Liver (tissue), 3 donors: ENCODE measurements at regions not wholly inside any gene's neighbourhood (a gene's known extent, or its start where the extent isn't known, plus 50 kb on each side); places are given as distances from the start of the nearest gene placed in this dataset.

ENCODE experiments used
- EGR1 ChIP-seq, 2 donors: IDR thresholded peaks; 2 replicates each; pipeline ENCODE4 v1.6.1; 2016 to 2018; ENCODE audit warnings: antibody characterized with exemption in 2 of 2, low read depth in 2 of 2
- JUND ChIP-seq, 2 donors: IDR thresholded peaks; 2 replicates each; pipeline ENCODE4 v1.6.1; 2016; ENCODE audit warnings: antibody characterized with exemption in 2 of 2
- TAF1 ChIP-seq: conservative IDR thresholded peaks from 2 replicates; pipeline ENCODE4 v1.6.1; 2016; ENCODE audit warnings: antibody characterized with exemption, mild to moderate bottlenecking
- YY1 ChIP-seq: IDR thresholded peaks from 2 replicates; pipeline ENCODE4 v1.6.1; 2016; ENCODE audit warnings: antibody characterized with exemption, mild to moderate bottlenecking
- TF ChIP-seq, protein P1 (sequence below): fragments of 150-350 bp; IDR thresholded peaks from 2 replicates; pipeline ENCODE4 v1.5.1; 2017; ENCODE audit warnings: improper control_type of control experiment, low read depth, low read length; ENCODE audit not compliant: missing input control
- TF ChIP-seq, protein P2 (sequence below): IDR thresholded peaks from 2 replicates; pipeline ENCODE4 v1.6.1; 2016; ENCODE audit warnings: antibody characterized with exemption, mild to moderate bottlenecking
- donor health status: healthy.
- donor health status: healthy.

DNA sequence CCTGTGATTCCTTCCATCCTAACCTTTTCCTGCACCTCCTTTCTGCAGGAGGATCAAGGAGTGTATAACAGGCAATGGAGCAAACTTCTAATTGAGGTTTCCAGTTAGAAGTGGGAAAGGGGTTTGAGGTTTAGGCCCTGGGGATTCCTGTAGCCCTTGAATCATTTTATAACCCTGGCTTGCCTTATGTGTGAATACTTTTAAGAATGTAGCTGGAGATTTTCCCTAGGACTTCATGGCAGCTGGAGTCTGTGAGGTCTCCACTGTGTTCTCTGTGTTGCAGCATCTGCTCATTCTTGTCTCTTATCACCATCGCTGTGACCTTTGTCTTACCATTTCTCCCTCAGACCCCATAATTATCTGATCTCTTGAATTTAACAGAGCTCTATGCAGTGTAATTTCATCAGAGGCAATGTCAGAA, 370.2 kb upstream of the SLC14A2 start:
- TF ChIP-seq, protein P1, sequence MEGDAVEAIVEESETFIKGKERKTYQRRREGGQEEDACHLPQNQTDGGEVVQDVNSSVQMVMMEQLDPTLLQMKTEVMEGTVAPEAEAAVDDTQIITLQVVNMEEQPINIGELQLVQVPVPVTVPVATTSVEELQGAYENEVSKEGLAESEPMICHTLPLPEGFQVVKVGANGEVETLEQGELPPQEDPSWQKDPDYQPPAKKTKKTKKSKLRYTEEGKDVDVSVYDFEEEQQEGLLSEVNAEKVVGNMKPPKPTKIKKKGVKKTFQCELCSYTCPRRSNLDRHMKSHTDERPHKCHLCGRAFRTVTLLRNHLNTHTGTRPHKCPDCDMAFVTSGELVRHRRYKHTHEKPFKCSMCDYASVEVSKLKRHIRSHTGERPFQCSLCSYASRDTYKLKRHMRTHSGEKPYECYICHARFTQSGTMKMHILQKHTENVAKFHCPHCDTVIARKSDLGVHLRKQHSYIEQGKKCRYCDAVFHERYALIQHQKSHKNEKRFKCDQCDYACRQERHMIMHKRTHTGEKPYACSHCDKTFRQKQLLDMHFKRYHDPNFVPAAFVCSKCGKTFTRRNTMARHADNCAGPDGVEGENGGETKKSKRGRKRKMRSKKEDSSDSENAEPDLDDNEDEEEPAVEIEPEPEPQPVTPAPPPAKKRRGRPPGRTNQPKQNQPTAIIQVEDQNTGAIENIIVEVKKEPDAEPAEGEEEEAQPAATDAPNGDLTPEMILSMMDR, result no peak
- no peak for TF ChIP-seq EGR1 (IDR thresholded peaks at IDR 0.05; ENCODE audit: low read depth in 2 of 2)
- TF ChIP-seq JUND (IDR thresholded peaks at IDR 0.05), result no peak
- no peak for TF ChIP-seq YY1
- TF ChIP-seq, protein P2, sequence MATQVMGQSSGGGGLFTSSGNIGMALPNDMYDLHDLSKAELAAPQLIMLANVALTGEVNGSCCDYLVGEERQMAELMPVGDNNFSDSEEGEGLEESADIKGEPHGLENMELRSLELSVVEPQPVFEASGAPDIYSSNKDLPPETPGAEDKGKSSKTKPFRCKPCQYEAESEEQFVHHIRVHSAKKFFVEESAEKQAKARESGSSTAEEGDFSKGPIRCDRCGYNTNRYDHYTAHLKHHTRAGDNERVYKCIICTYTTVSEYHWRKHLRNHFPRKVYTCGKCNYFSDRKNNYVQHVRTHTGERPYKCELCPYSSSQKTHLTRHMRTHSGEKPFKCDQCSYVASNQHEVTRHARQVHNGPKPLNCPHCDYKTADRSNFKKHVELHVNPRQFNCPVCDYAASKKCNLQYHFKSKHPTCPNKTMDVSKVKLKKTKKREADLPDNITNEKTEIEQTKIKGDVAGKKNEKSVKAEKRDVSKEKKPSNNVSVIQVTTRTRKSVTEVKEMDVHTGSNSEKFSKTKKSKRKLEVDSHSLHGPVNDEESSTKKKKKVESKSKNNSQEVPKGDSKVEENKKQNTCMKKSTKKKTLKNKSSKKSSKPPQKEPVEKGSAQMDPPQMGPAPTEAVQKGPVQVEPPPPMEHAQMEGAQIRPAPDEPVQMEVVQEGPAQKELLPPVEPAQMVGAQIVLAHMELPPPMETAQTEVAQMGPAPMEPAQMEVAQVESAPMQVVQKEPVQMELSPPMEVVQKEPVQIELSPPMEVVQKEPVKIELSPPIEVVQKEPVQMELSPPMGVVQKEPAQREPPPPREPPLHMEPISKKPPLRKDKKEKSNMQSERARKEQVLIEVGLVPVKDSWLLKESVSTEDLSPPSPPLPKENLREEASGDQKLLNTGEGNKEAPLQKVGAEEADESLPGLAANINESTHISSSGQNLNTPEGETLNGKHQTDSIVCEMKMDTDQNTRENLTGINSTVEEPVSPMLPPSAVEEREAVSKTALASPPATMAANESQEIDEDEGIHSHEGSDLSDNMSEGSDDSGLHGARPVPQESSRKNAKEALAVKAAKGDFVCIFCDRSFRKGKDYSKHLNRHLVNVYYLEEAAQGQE, result no peak
- TF ChIP-seq TAF1, result no peak
